Pancreas (tissue), 10 donors: ENCODE measurements at regions not wholly inside any gene's neighbourhood (a gene's known extent, or its start where the extent isn't known, plus 50 kb on each side); places are given as distances from the start of the nearest gene placed in this dataset.

Source experiments
- ATAC-seq, 4 donors: fragments of 200-7000 bp; cut with Tn5 transposase; one replicate each; pipeline versions ENCODE4 v1.8.0 to v1.9.1; 2020; ENCODE audit warnings: mild to moderate bottlenecking in 4 of 4, moderate library complexity in 4 of 4
- DNase-seq, 6 donors: peaks; one replicate each; pipeline ENCODE4 v3.0.0-alpha.2; 2020
- FAIRE-seq: peaks from 2 replicates; lab custom pipeline; 2012; peaks lifted over from hg19 to GRCh38; lab: Jason Lieb, UNC
- H3K27ac ChIP-seq, 4 donors: fragments of 200-600 bp; sonication (generic); 1 replicate in 3 of 4; 2 replicates in 1 of 4; pipeline versions ENCODE4 v1.5.0 to v1.8.0; 2020
- H3K27me3 ChIP-seq, 4 donors: fragments of 200-600 bp; one replicate each; pipeline ENCODE4 v1.8.0; 2021
- H3K36me3 ChIP-seq, 3 donors: fragments of 200-600 bp; sonication (generic) in 1 of 3; one replicate each; pipeline versions ENCODE4 v1.5.0 to v1.8.0; 2020 to 2021
- H3K4me1 ChIP-seq, 3 donors: fragments of 200-600 bp; one replicate each; pipeline ENCODE4 v1.8.0; 2021
- H3K4me3 ChIP-seq, 4 donors: fragments of 200-600 bp; sonication (generic) in 2 of 4; one replicate each; pipeline versions ENCODE4 v1.5.0 to v1.8.0; 2020 to 2021
- H3K9me3 ChIP-seq, 4 donors: fragments of 200-600 bp; one replicate each; pipeline ENCODE4 v1.8.0; 2021
- WGBS, 2 donors: extraction: QIAGEN DNeasy Blood & Tissue Kit; methylation state at CpG; one replicate each; pipeline ENCODE4 v1.1.7; 2013; 5-methylcytosine and 5-hydroxymethylcytosine counted together
- intact Hi-C, 3 donors: fragments of 100-400 bp; cut with DNase I; formaldehyde crosslinking; loops; one replicate each; pipeline versions ENCODE4 v1.11.1 to v1.14.2; 2022
- TF ChIP-seq, protein P1 (sequence below), 4 donors: fragments of 200-600 bp; sonication (generic) in 3 of 4; IDR thresholded peaks; one replicate each; pipeline versions ENCODE4 v1.5.0 to v1.8.0; 2021; ENCODE audit warnings: antibody characterized with exemption in 4 of 4
- donor health status: healthy with polysubstance abuse.
- donor health status: DM: no; HTN: no; CAD: no; lungs with moderate emphysema.
- donor health status: DM: no; HTN: no; CAD: no.
- donor health status: control.
- donor health status: control.
- donor health status: Bipolar disorder and iron deficiency.
- donor health status: DM: yes; HTN: yes; CAD: no.
- donor health status: DM: no; HTN: no; CAD: no.
- donor health status: DM: no; HTN: no; CAD: no.
- donor health status: DM: yes; HTN: yes; CAD: no.

GRCh38 chr16:72373201-72373600 is 201.2 kb upstream of the PMFBP1 start:
- DNase-seq: no peak
- 93 to 96% methylated on average over 2 of the region's 2 CpGs for WGBS, 2 donors
- no peaks in the 10 kb centered on the region for H3K36me3 ChIP-seq
- no peaks in the 10 kb centered on the region for H3K4me1 ChIP-seq
- H3K4me3 ChIP-seq: no peak overlapping the region
- H3K27ac ChIP-seq: no peak overlapping the region
- no peaks in the 10 kb centered on the region for H3K9me3 ChIP-seq
- FAIRE-seq: no peak
- ATAC-seq: no peak
- intact Hi-C loops: no loop called here
- TF ChIP-seq, protein P1, sequence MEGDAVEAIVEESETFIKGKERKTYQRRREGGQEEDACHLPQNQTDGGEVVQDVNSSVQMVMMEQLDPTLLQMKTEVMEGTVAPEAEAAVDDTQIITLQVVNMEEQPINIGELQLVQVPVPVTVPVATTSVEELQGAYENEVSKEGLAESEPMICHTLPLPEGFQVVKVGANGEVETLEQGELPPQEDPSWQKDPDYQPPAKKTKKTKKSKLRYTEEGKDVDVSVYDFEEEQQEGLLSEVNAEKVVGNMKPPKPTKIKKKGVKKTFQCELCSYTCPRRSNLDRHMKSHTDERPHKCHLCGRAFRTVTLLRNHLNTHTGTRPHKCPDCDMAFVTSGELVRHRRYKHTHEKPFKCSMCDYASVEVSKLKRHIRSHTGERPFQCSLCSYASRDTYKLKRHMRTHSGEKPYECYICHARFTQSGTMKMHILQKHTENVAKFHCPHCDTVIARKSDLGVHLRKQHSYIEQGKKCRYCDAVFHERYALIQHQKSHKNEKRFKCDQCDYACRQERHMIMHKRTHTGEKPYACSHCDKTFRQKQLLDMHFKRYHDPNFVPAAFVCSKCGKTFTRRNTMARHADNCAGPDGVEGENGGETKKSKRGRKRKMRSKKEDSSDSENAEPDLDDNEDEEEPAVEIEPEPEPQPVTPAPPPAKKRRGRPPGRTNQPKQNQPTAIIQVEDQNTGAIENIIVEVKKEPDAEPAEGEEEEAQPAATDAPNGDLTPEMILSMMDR (IDR thresholded peaks at IDR 0.05): no peak
- no peaks in the 10 kb centered on the region for H3K27me3 ChIP-seq

- H3K27me3 ChIP-seq: no peaks in the 10 kb centered on the region
- H3K36me3 ChIP-seq: no peaks in the 10 kb centered on the region
- ATAC-seq: no peak
- WGBS, 2 donors: 65 to 68% methylated on average over 15 of the region's 15 CpGs
- TF ChIP-seq, protein P1 (IDR thresholded peaks at IDR 0.05): no peak
- no peak for FAIRE-seq
- DNase-seq: no peak
- H3K27ac ChIP-seq: no peak overlapping the region
- no peaks in the 10 kb centered on the region for H3K9me3 ChIP-seq
- intact Hi-C loops: no loop called here
- no peaks in the 10 kb centered on the region for H3K4me1 ChIP-seq
- no peak overlapping the region for H3K4me3 ChIP-seq
These were observed 200.4 kb upstream of the PMFBP1 start for GRCh38 chr16:72372087-72373045.

GRCh38 chr16:72371307-72372086 is 199.5 kb upstream of the PMFBP1 start:
- Histone ChIP-seq H3K36me3 (no peaks in the 10 kb centered on the region), H3K27me3 (no peaks in the 10 kb centered on the region), H3K9me3 (no peaks in the 10 kb centered on the region), H3K27ac (no peak overlapping the region), H3K4me1 (no peaks in the 10 kb centered on the region), H3K4me3 (no peak overlapping the region)
- DNase-seq (no peak), ATAC-seq (no peak), FAIRE-seq (no peak)
- TF ChIP-seq, protein P1 (IDR thresholded peaks at IDR 0.05): no peak
- WGBS, 2 donors: 62 to 72% methylated on average over 10 of the region's 10 CpGs
- intact Hi-C loops: no loop called here

GRCh38 chr16:72369274-72369673 is 197.3 kb upstream of the PMFBP1 start:
- WGBS, 2 donors: 85% methylated on average over 1 of the region's 1 CpG
- no peaks in the 10 kb centered on the region for H3K9me3 ChIP-seq
- no peaks in the 10 kb centered on the region for H3K36me3 ChIP-seq
- intact Hi-C loops: no loop called here
- FAIRE-seq (no peak), ATAC-seq (no peak), DNase-seq (no peak)
- TF ChIP-seq, protein P1 (IDR thresholded peaks at IDR 0.05): no peak
- no peak overlapping the region for H3K27ac ChIP-seq
- no peaks in the 10 kb centered on the region for H3K27me3 ChIP-seq
- no peak overlapping the region for H3K4me3 ChIP-seq
- no peaks in the 10 kb centered on the region for H3K4me1 ChIP-seq
